Activated CD8-positive, alpha-beta memory T cell treated with anti-CD3 and anti-CD28 coated beads for 4 hours (primary cell): ENCODE measurements at regions not wholly inside any gene's neighbourhood (a gene's known extent, or its start where the extent isn't known, plus 50 kb on each side); places are given as distances from the start of the nearest gene placed in this dataset.

Experiments used
- DNase-seq, 2 donors: peaks; one replicate each; pipeline ENCODE4 v3.0.0-alpha.2; 2020; ENCODE audit warnings: low read depth in 2 of 2

DNA sequence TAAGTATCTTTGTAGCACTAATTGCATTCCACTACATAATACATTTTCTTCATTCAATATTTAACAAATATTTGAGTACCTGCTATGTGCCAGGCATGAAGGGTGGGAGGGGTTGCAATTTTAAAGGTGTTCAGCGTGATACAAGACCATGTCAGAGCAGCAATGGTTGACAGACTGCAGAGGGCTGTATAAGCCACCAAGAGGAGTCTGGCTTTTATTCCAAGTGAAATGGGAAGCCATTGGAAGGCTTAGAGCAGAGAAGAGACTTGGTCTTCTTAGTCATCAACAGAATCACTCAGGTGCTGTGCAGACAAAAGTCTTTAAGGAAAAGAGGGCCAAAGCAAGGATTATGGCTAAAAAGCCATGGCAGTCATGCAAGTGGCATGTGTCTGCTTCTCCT lies 360.8 kb upstream of the ARID1B start:
- DNase-seq = no peak

DNA sequence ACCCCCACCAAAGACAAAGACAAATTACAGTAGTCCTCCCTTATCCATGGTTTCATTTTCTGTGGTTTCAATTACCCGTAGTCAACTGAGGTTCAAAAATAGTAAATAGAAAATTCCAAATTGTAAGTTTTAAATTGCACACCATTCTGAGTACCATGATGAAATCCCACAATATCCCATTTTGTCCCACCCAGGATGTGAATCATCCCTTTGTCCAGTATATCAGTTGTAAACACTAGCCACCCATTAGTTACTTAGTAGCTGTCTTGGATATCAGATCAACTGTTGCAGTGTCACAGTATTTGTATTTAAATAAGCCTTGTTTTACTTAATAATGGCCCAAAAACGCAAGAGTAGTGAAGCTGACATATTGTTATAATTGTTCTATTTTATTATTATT lies 364.0 kb upstream of the ARID1B start:
- DNase-seq = no peak

DNA sequence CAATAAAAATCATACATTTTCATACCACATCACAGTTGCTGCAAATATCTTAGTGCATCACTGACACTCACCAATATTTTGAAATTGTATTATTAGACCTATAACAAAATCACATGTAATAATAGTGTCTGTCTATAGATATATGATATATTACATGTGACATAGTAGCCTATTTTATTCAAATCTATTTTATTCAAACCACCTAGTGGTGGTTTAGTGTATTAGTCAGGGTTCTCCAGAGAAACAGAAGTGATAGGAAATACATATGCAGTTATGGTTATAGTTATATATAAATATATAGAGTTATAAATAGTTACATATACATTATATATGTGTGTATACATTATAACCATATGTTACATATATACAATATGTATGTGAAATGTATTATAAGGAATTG lies 366.5 kb upstream of the ARID1B start:
- no peak for DNase-seq

DNA sequence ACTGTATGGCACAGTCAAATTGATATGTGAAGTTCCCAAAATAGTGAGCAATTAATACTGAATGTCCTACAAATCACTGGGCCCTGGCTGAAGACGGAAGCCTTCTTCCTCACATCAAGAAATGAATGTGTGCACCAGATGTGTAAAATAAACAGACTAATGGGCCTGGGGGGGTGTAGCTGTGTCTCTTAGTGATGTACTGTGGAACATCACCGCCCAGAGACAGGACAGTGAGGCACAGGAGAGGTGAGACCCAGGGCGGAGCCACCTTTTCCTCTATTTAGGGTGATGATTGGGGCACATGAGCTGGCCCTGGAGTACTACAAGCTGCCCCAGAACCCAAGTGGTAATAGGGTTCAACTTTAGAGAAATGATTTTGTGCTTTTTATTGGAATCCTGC lies 368.5 kb upstream of the ARID1B start:
- DNase-seq = no peak

DNA sequence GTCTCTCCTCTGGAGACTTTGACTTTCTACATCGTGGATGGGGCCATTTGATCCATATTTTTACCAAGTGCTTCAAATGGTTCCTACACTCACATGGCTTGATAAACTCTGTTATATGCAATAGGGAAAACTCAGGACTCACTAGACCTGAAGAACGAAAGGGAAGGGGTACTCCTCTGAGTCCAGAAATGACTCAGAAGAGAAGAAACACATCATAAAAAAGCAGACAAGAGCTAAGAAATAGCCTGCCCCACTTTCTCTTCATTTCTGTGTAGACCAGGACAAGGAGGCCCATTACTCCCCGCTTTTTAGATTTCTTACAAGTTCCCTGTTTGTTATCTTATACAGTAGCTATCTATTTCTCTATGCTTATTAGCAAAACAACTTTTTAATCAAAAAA lies 369.8 kb upstream of the ARID1B start:
- no peak for DNase-seq

DNA sequence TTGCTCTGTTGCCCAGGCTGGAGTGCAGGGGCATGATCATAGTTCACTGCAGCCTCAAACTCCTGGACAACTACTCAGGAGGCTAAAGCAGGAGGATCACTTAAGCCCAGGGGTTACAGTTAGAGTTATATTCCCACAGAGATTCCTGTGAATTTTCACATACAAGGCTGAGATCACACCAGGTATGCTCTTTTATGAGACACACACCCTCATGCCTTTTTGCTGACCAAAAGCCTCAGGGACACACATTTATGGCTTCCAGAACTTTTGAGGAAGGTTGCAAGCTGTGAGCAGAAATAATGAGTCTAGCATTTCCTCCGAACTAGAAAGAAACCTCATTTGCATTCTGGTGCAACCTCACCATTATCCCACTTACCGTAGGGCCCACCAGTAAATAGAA lies 370.5 kb upstream of the ARID1B start:
- DNase-seq = no peak

DNA sequence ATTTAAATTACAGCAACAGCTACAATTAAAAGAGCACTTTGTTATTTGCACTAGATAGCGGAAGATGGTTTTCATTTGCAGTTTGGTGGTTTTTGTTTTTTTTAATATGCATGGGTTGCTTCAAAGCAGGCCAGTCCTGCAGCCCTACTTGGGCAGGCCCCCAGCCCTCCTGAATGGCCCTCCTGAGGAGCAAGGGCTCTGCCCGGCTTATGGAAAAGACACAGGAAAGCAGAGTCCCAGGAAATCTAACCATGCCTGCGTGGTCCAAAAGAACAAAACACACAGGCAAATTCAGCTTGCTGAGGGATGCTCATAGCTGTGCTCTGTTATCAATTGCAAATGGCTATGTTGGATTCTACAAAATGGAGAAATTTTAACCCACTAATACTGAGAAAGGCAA lies 371.1 kb upstream of the ARID1B start:
- DNase-seq = no peak

DNA sequence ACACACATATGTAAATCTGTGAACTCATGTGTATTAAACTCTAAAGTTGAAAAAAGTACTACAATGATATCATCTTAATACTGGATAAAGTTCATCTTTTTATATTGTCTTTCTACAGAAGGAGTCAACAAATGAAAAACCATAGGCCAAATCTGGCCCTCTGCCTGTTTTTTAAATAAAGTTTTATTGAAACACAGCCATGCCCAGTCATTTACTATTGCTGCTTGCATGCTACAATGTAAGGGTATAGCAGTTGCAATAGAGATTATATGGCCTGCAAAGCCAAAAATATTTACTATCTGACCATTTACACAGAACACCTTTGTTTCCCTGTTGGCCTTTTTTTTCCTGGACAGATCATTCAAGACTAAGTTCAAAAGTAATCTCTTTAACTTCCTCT lies 374.6 kb upstream of the ARID1B start:
- DNase-seq = no peak

DNA sequence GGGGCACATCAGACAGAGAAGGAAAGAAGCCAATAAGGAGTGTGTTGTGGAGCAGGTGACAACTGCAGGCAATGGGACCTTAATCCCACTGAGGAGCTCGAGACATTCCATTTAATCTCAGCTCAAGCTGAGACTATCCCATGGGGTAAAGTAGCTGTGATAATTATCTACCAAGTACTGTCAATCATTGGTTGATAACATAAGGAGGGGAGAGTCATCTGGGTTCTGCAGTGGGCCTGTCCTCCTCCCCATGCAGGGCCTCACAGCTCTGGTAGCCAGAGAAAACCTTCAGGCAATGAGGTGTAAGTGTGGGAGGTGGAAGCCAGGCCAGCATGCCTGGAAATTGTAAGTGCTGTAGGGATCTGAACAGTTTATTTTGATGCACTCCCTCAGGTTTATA lies 375.0 kb upstream of the ARID1B start:
- DNase-seq = no peak

DNA sequence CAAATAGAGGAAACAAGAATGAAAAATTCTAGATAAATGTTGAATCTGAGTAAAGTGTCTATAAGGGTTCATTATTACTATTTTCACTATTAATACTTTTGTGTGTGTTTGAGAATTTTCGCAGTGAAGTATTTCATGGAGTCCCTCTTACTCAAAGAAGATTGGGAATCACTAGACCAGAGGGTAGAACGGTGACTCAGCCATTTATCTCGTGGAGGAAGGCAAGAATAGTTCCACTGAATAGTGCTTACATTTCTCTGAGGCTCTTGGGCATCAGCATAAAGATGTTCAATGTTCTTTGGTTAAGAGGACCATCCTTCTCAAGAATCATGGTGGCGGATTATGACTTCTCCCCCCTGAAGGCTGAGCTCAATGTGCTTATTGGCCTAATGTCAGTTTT lies 376.7 kb upstream of the ARID1B start:
- no peak for DNase-seq

DNA sequence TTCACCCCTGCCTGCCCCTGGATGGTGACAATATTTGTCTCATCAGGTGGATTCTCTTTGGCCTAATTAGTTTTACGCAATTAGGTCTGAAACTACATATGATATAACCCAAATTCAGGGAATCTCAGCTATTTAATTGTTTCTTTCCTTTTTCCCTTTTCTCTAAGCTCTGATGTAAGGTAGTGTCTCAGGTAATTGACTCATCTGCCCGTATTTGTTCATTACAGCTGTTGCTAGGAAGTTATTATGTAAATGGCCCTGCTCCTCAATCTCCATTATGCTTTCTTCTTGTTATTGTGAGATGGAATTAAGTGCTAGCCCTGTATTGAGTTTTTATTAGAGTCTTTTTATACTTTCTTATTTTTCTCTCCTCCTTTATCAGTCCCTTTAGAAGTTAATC lies 378.2 kb upstream of the ARID1B start:
- DNase-seq = no peak

DNA sequence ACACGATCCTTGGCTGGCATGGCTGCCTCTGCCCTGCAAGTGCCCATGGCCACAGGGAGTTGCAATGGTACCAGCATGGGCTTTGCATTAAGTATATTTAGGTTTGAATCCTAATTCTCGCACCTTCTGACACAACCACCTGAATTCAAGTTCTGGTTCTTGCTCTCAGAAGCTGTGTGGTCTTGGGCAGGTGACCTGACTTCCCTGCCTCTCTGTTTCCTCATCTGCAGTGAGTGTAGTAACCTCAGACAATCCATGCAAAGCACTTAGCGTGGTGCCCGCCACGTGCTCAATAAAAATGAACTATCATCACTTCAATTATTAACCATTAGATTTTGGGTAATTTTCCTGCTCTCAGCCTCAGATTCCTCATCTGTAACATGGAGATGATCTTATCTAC lies 378.8 kb upstream of the ARID1B start:
- no peak for DNase-seq

DNA sequence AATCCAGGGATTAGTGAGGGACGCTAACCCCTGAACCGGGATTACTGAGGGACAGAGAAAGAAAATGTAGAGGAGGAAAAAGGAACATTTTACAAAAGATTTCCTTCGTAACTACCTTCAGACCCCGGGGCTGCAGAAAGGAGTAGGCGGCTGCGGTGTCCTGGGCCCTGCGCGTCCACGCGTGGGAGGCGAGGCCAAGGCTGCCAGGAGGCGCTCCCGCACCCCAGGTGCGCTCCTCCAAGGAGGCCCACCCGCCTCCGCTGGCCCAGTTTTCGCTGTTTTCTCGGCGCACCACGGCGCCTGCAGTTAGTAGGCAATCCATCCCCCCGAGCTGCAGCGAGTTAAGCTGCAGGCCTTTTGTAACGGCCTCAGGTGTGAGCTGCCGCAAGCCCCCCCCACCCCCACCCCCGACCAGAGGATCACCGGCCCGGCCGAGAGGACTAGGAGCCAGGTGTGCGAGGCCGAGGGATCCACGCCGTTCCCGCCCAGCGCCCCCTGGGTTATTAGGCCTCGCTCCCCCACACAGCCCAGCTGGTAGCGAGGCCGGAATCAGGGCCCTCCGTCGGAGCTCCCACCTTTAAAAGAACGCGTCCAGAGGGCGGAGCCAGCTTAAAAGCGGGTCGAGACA lies 380.3 kb upstream of the ARID1B start:
- no peak for DNase-seq

DNA sequence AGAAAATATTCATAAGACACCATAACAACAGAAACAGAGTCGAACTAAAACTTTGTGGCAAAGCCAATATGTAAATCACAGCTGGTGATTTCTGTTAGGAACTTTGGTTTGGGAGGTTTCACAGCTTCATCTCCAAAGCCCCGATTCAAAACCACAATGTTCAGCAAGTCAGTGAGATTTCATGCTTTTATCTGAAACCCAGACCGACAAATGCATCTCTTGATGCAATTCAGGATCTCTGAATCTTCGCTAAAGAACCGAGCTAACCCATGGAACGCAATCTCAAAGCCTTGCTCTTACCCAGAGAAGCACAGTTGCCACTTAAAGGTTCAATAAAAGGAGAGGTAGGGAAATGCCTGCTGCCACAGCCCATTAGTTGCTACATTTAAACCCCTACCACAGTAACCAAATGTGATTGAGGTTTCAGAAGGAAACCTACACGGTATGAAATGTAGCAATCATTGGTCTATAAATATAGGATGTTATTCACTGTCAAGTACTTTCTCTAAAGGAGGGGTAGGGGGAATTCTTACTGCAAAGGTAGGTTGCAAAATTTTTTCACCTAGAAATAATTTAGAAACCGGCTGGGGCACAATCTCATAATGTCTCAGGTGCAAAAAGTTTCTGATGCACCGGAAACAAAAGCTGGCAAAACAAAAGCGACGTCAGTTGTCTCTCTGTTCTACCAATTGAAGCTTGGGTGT lies 381.0 kb upstream of the ARID1B start:
- DNase-seq = no peak

DNA sequence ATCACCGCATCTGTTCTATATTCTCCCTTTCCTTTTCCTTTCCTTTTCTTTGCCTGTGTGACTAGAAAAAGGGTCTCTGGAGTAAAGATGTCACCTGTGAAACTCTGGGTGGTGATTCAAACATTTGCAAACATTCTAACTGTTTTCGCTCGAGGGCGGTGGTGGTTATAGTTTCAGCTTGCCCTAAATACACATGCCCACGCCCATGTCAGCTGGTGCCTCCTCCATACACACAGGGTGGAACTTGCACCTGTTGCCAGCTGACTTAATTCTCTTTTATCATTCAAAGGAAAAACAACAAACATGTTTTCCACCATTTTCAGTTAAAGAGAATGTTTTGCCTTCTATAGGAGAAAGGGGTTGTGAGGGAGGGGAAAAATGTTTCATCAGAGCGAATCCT lies 381.9 kb upstream of the ARID1B start:
- no peak for DNase-seq

DNA sequence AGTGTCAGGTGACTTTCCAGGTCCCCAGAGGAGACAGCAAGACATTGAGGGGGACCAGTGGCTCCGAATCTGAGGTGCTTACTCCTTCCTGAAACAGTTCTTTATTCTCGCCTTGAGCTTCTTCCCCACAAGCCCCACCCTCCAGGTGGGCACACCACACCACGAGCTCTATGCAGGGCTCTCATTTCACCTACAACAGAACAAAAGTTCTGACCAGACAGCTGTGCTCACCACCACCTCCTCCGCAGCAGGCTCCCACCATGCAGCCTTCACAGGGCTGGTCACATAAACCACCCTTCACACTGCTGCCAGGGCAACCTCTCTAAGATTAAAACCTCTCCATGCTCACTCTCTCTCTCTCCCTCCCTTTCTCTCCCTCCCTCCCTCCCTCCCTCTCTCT lies 384.5 kb upstream of the ARID1B start:
- no peak for DNase-seq

DNA sequence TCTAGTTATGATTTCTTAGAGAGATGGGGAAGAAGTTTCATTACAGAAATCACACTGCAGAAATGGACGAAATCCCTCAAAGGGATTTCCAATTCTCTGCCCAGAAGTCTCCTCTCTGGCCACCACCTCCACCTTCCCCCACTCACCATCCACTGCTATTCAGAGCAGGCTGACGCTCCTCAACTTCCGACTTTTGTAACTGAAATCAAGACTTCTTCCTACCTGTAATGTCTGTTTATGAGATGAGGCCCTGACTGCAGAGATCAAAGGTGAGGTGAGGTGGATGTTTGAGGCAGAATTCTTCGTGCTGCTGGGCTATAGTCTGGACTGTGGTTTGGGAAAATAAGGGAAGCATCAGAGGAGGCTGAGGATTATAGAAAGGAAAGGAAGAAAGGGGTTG lies 385.2 kb upstream of the ARID1B start:
- DNase-seq = no peak

DNA sequence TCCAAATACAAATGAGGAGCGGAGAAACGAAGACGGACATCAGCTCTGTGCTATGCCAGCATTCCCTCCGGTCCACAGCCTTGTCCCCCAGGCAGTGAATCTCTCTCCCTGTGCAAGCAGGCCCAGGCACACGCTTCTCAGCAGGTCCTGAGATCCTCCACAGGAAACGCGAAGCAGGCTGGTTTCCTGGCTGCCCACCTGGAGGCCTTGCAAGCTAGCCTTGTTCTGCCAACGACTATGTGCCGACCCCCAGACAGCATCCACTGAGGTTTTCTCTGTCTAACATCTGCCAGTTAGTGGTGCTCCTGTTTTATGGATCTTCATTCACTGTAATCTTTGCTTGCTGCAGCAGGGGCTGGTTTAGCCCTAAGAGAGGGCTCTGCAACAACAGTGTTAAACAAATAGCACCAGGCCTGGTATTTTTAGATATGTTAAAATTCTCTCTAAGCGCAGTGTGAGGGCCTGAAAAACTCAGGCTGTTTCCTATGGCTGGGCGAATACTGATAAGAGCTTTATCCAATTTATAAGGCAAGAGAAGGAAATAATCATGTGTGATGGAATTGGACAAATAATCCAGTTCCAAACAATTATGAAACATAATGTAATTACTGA lies 386.0 kb upstream of the ARID1B start:
- no peak for DNase-seq

DNA sequence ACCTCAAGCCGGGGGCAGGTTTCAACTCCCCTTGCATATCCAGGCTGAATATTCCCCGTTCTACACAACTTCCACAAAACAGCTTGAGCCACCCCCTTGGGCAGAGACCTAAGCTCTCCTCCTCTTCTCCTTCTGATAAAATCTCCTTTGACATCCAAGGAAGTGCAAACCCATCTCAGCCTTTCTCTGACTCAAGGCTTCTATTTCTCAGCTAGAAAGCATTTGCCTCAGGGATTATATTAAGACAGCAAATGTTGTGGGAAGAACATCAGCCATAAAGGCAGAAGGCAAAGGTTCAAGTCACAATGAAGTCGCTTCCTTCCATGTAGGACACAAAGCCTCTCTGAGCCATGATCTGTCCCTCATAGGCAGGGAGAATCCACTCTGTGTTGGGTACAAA lies 386.6 kb upstream of the ARID1B start:
- DNase-seq = no peak

DNA sequence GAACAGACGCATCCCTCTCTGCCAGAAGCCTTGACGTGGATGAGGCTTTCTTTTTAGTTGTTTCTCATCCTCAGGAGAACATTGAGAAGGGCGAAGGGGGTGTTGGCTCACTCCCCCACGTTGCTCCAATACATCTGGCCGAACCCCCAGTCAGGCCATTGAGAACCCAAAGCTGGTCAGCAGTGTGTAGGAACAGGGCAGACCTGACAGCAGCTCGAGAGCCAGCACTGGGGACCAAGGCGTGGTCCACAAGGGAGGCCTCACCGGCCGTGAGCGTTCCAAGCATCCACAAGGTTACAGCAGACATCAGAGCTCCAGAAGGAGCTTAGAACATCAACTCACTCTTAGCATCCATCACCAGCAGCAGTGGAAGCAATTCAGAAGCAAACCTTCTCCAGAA lies 387.9 kb upstream of the ARID1B start:
- DNase-seq = no peak

DNA sequence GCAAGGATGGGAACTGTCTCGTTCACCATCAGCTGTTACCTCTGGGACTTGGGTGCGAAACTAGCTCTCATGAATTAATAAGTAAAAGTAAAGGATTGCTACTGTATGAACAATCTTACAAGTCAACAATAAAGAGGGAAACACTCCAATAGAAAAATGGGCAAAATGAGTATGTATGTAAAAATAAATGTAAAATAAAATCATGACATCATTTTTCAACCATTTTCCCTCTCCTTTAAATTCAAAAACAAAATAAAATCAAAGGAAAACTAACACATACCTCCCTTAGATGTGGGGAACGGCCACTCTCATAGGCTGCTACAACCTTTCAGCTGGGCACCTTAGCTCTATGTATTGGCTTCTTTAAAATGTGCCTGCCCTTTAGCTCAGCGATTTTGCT lies 389.7 kb upstream of the ARID1B start:
- DNase-seq = no peak

DNA sequence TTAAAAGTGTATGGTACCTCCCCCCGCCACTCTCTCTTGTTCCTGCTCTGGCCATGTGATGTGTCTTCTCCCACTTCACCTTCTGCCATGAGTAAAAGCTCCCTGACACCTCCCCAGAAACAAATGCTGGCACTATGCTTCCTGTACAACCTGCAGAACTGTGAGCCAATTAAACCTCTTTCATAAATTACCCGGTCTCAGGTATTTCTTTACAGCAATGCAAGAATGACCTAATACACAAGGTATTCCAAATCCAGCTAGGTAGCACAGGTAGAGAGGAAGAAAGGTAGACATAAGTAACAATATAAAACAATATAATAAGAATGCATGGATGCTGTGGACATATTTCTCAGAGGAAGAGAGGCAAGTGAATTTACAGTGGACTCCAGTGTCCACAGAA lies 394.1 kb upstream of the ARID1B start:
- no peak for DNase-seq

DNA sequence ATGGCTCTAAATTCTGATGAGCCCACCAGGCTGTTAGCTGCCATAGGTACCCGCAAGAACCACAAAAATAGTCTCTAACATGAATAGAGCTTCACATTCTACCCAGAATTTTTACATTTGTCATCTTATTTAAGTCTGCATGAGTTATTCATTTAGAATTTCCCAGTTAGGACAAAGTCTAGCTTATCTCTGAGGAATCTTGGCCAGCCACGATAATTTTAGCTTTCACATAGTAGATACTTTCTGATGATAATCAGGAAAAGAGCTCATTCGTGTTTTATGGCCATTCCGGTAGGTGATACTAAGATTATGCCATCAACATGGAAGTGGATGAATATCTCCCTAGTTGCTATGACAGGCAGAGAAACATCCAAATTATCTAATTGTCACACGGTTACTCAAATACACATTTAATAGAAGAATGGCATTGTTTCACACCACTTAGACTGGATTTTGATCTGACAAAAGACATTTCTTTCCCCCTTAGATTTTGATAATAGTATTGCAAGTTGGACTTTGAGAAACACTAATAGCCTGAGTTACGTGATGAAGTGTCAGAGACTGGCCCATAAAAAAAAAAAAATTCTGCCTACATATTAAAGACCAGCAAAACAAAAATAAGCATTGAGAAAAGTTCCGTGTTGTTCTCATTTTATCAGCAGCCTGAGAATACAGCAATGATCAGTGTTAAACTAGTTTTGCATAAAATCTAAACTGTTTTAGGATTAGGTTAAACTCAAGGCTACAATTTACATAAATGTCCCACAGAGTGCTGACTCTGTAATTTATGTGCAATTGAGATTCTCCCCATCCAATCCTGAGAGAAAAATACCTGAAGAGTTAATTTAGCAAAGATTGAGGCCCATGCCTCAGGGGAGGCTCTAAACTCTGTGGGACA lies 397.5 kb upstream of the ARID1B start:
- no peak for DNase-seq
